HAP-1 (cell line): ENCODE measurements at regions not wholly inside any gene's neighbourhood (a gene's known extent, or its start where the extent isn't known, plus 50 kb on each side); places are given as distances from the start of the nearest gene placed in this dataset.

Experiments used
- DNase-seq, 2 experiments: peaks; one replicate each; pipeline ENCODE4 v3.0.0-alpha.2; 2016 to 2020; ENCODE audit warnings: low spot score in 2 of 2
- H3K27me3 ChIP-seq: fragments of 250-450 bp; sonication (Bioruptor Pico); 2 replicates; pipeline ENCODE4 v1.5.1; 2020; ENCODE audit warnings: low read depth, mild to moderate bottlenecking, moderate library complexity
- H3K36me3 ChIP-seq: fragments of 250-450 bp; sonication (Bioruptor Pico); replicated peaks from 2 replicates; pipeline ENCODE4 v1.5.1; 2020; ENCODE audit warnings: mild to moderate bottlenecking
- H3K4me1 ChIP-seq: fragments of 250-450 bp; sonication (Bioruptor Pico); 2 replicates; pipeline ENCODE4 v1.5.1; 2020; ENCODE audit warnings: mild to moderate bottlenecking
- H3K4me3 ChIP-seq: fragments of 250-450 bp; sonication (Bioruptor Pico); 2 replicates; pipeline ENCODE4 v1.5.1; 2020; ENCODE audit warnings: mild to moderate bottlenecking, moderate library complexity
- H3K9me3 ChIP-seq: fragments of 250-450 bp; sonication (Bioruptor Pico); 2 replicates; pipeline ENCODE4 v1.5.1; 2020; ENCODE audit warnings: mild to moderate bottlenecking, moderate library complexity
- in situ Hi-C: fragments of 300-500 bp; cut with MboI; formaldehyde crosslinking; loops from 3 replicates; pipeline ENCODE4 v1.14.3; 2020; ENCODE audit warnings: low sequenced_read_pairs, inconsistent platforms, mixed read lengths

DNA sequence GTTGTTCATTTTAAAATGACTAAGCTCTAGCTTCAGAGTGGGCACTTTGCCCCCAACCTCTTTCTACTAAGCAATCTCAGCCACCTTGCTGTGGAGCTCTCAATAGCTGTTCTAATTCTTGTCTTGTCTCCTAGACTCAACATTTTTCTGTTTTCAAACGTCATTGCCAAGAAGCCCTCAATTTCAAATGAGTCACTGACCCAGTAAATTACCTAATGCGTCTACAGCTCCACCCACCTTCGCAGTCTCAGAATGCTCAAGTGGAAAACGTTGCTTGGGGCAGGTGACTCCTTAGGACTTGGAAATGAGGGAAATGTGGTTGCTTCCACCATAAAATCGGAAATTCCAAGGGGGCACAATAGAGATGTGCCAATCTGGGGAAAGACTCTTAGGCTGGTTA lies 59.0 kb downstream of the ING2 start:
- H3K36me3 ChIP-seq: no peaks in the 10 kb centered on the region
- no peak overlapping the region for H3K4me3 ChIP-seq
- in situ Hi-C loops: no loop called here
- H3K9me3 ChIP-seq: no peaks in the 10 kb centered on the region
- peaks cover 3% of the 10 kb centered on the region; the same call in 1 of the 2 replicates for H3K4me1 ChIP-seq
- H3K27me3 ChIP-seq: no peaks in the 10 kb centered on the region; the same call in 1 of the 2 replicates
- DNase-seq: no peak

DNA sequence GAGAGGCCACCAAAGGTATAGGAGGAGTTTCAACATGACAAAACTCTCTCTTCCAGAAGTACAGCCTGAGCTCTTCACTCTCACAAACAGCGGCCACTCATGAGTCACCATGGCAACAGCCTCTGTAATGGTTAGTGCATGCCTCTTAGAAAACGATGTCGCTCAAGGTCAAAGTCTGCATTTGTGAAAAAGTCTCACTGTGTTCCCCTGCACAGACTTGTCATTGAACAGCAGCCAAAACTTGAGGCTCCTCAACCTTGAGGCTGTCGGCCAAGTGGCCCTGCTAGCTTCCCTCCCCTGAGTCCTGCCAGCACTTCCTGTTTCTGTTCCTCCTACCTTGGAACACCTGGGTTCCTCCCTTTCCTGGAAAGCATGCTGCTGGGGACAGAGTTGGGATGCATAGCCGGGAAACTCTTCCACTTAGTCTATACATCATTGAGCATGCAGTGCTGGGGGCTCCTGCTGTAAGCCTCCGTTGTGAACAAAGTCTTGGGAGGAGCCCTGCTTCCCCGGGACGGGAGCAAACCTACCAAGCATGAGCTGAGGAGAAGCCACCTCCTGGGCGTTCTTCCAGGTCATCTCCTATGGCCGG lies 66.6 kb downstream of the ING2 start:
- H3K27me3 ChIP-seq: no peaks in the 10 kb centered on the region; the same call in 1 of the 2 replicates
- H3K4me1 ChIP-seq: peaks cover 8% of the 10 kb centered on the region
- H3K9me3 ChIP-seq: no peaks in the 10 kb centered on the region
- H3K36me3 ChIP-seq: no peaks in the 10 kb centered on the region
- peak; percentile 65 to 72 for DNase-seq
- H3K4me3 ChIP-seq: no peak overlapping the region
- in situ Hi-C loops: no loop called here

DNA sequence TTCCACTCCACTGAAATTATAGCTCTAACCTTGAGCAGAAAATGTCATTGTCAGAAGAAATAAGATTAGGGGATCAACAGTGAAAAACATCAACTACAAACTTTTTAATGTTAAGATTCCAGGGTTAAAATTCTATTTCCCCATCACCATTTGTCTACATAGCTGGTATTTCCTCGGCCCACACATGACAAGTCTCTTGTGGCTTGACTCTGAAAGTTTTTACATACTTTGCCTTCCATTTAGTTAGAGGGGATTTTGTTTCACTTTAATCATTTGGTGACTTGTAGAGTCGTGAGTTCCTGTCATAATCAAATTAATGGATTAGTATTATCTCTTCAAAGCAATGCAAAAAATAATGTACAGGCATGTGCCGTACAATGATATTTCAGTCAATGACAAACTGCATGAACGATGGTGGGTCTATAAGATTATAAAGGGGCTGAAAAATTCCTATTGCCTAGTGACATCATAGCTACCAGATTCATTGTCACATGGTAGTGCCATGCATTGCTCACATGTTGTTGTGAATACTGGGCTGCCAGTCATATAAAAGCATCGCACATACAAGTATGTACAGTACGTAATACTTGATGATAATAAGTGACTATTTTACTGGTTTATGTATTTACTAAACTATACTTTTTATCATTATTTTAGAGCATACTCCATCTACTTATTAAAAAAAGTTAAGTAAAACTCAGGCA lies 72.0 kb downstream of the ING2 start:
- no peaks in the 10 kb centered on the region for H3K27me3 ChIP-seq
- in situ Hi-C loops: no loop called here
- DNase-seq: no peak

DNA sequence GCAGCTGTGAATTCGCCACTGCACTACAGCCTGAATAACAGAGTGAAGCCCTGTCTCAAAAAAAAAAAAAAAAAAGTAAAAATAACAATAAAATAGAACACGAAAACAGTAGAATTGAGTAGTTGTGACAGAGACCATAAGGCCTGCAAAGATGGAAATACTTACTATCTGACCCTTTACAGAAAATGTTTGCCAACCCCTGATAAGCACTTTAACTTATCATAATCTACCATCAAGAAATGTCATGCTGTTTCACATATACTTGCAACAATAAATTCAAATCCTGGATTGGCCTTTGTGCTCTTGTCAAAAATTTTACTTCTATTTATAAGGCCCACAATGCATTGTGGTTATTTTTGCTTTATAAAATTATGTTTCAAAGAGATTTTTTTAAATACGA lies 75.5 kb downstream of the ING2 start:
- no peaks in the 10 kb centered on the region for H3K36me3 ChIP-seq
- in situ Hi-C loops: no loop called here
- no peaks in the 10 kb centered on the region; the same call in 1 of the 2 replicates for H3K9me3 ChIP-seq
- no peaks in the 10 kb centered on the region for H3K27me3 ChIP-seq
- H3K4me1 ChIP-seq: no peaks in the 10 kb centered on the region; the same call in 1 of the 2 replicates
- no peak overlapping the region for H3K4me3 ChIP-seq
- no peak for DNase-seq

More for the DNA sequence above, 72.0 kb downstream of the ING2 start:
- H3K4me3 ChIP-seq: no peak overlapping the region
- H3K9me3 ChIP-seq: no peaks in the 10 kb centered on the region
- no peaks in the 10 kb centered on the region; the same call in 1 of the 2 replicates for H3K4me1 ChIP-seq
- no peaks in the 10 kb centered on the region for H3K36me3 ChIP-seq

GRCh38 chr4:183580849-183581248 lies 76.0 kb downstream of the ING2 start:
- no peaks in the 10 kb centered on the region for H3K36me3 ChIP-seq
- H3K4me1 ChIP-seq: no peaks in the 10 kb centered on the region; the same call in 1 of the 2 replicates
- H3K27me3 ChIP-seq: no peaks in the 10 kb centered on the region
- no peak for DNase-seq
- in situ Hi-C loops: no loop called here
- no peak overlapping the region for H3K4me3 ChIP-seq
- no peaks in the 10 kb centered on the region; the same call in 1 of the 2 replicates for H3K9me3 ChIP-seq

- no peaks in the 10 kb centered on the region; the same call in 1 of the 2 replicates for H3K9me3 ChIP-seq
- no peak for DNase-seq
- in situ Hi-C loops: no loop called here
- no peaks in the 10 kb centered on the region for H3K27me3 ChIP-seq
- no peak overlapping the region for H3K4me3 ChIP-seq
- no peaks in the 10 kb centered on the region for H3K36me3 ChIP-seq
- peaks cover 14% of the 10 kb centered on the region for H3K4me1 ChIP-seq
Measured at GRCh38 chr4:183586824-183587223, 72.2 kb downstream of the RWDD4 start.

GRCh38 chr4:183588169-183588675 lies 70.8 kb downstream of the RWDD4 start:
- in situ Hi-C loops: no loop called here
- H3K36me3 ChIP-seq: no peaks in the 10 kb centered on the region
- peaks cover 14% of the 10 kb centered on the region for H3K4me1 ChIP-seq
- no peak overlapping the region for H3K4me3 ChIP-seq
- no peaks in the 10 kb centered on the region for H3K27me3 ChIP-seq
- peak; percentile 65 to 94 for DNase-seq
- H3K9me3 ChIP-seq: no peaks in the 10 kb centered on the region; the same call in 1 of the 2 replicates

DNA sequence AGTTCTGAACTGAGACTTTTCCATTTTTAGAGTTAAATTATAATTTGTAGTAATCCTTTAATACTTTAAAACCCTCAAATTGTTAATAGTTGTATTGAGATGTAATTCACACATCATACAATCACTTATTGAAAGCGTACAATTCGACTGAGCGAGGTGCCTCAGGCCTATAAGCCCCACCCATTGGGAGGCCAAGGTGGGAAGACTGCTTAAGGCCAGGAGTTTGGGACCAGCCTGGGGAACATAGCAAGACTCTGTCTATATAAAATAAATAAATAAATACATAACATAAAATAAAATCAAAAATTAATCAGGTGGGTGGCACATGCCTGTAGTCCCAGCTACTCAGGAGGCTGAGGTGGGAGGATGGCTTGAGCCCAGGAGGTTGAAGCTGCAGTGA lies 70.3 kb downstream of the RWDD4 start:
- Histone ChIP-seq H3K9me3 (no peaks in the 10 kb centered on the region; the same call in 1 of the 2 replicates), H3K4me1 (peaks cover 14% of the 10 kb centered on the region), H3K27me3 (no peaks in the 10 kb centered on the region), H3K36me3 (no peaks in the 10 kb centered on the region), H3K4me3 (no peak overlapping the region)
- in situ Hi-C loops: no loop called here
- DNase-seq: peak in 1 of 2 experiments; percentile 64

DNA sequence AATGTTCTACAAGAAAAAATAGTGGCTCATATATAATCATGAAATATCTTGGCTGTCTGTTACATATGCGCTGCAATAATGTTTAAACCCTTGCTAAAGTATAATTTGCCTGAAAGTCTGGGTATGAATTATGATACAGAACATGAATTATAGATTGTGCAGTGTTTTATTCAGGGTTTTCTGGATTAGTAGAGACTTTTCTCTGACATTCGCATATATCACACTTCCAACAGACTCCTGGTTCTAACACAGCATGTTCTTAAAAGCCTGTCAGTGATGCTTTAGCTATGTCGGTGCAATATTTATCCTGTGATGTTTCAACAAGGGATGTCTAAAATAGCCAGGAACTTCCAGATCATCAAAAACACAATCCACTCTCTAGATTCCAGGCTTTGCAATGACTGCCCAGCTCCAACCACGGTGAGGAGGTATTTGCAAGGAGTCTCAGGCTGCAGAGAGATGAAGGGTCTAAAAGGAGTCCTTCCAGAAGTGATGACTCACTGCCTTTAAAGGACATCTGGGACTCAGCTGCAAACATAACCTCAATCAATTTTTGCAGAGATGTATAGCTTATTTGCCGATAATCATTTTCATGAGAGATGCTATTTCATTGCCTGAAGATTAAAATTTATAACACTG lies 69.4 kb downstream of the RWDD4 start:
- no peaks in the 10 kb centered on the region for H3K27me3 ChIP-seq
- no peaks in the 10 kb centered on the region for H3K36me3 ChIP-seq
- no peak overlapping the region for H3K4me3 ChIP-seq
- no peaks in the 10 kb centered on the region; the same call in 1 of the 2 replicates for H3K9me3 ChIP-seq
- in situ Hi-C loops: no loop called here
- DNase-seq: no peak
- H3K4me1 ChIP-seq: peaks cover 14% of the 10 kb centered on the region
